Thoracic aorta (tissue), 2 donors: ENCODE measurements at regions not wholly inside any gene's neighbourhood (a gene's known extent, or its start where the extent isn't known, plus 50 kb on each side); places are given as distances from the start of the nearest gene placed in this dataset.

Experiments used
- ATAC-seq: fragments of 150-250 bp; one replicate; pipeline ENCODE4 v1.8.0; 2017; ENCODE audit warnings: low read depth; ENCODE audit not compliant: insufficient number of reproducible peaks, low FRiP score
- DNase-seq: peaks from one replicate; pipeline ENCODE4 v3.0.0-alpha.2; 2020; ENCODE audit warnings: low spot score
- H3K27ac ChIP-seq, 2 donors: fragments of 200-600 bp; sonication (generic); 1 replicate in 1 of 2; 2 replicates in 1 of 2; pipeline ENCODE4 v1.5.1; 2016; ENCODE audit warnings: mild to moderate bottlenecking in 2 of 2, moderate library complexity in 2 of 2
- H3K27me3 ChIP-seq: fragments of 200-600 bp; sonication (generic); replicated peaks from 2 replicates; pipeline ENCODE4 v1.6.0; 2016; ENCODE audit warnings: mild to moderate bottlenecking; ENCODE audit not compliant: insufficient read depth
- H3K36me3 ChIP-seq: fragments of 200-600 bp; sonication (generic); one replicate; pipeline ENCODE4 v1.5.1; 2016
- H3K4me1 ChIP-seq, 2 donors: fragments of 200-600 bp; sonication (generic); 1 replicate in 1 of 2; 2 replicates in 1 of 2; pipeline versions ENCODE4 v1.5.1 to v1.6.0; 2016; ENCODE audit warnings: low read depth in 2 of 2, mild to moderate bottlenecking in 1 of 2; ENCODE audit not compliant: control insufficient read depth in 1 of 2
- H3K4me3 ChIP-seq: fragments of 200-600 bp; sonication (generic); 2 replicates; pipeline ENCODE4 v1.5.1; 2016; ENCODE audit warnings: mild to moderate bottlenecking
- H3K9me3 ChIP-seq: fragments of 200-600 bp; sonication (generic); 2 replicates; pipeline ENCODE4 v1.5.1; 2016
- TF ChIP-seq, protein P1 (sequence below): fragments of 200-600 bp; sonication (generic); IDR thresholded peaks from one replicate; pipeline ENCODE4 v1.5.1; 2019; ENCODE audit warnings: antibody characterized with exemption

DNA sequence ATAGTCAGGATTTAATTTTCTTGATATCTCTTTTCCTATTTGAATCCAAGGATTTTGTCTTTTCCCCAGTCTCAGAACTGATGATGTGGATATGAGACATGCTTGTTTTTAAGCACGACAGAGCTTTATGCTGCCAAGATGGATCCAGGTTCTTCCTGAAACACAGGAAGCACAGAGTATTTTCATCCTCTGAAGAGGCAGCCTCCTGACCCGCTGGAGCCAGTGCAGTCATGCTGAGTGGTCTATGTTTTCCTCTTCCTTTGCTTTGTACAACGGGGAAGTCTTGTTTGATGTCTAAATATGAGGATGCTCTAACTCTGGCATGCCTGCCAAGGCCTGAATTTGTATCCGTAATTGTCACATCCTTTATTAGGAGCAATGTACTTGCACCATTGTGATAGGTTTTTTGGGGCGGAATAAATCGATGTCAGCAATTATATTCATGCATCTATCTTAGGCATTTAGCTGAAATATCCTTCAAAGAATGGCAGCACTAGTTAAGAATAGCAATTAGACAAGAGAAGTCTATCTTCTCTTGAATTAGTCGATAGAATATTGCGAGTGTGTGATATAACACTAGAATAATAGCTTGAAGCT is 407.1 kb upstream of the JAG1 start:
- no peak for DNase-seq
- no peaks in the 10 kb centered on the region for H3K9me3 ChIP-seq
- H3K27me3 ChIP-seq = no peaks in the 10 kb centered on the region
- H3K36me3 ChIP-seq = no peaks in the 10 kb centered on the region
- H3K4me1 ChIP-seq = no peaks in the 10 kb centered on the region
- H3K4me3 ChIP-seq = no peak overlapping the region
- TF ChIP-seq, protein P1, sequence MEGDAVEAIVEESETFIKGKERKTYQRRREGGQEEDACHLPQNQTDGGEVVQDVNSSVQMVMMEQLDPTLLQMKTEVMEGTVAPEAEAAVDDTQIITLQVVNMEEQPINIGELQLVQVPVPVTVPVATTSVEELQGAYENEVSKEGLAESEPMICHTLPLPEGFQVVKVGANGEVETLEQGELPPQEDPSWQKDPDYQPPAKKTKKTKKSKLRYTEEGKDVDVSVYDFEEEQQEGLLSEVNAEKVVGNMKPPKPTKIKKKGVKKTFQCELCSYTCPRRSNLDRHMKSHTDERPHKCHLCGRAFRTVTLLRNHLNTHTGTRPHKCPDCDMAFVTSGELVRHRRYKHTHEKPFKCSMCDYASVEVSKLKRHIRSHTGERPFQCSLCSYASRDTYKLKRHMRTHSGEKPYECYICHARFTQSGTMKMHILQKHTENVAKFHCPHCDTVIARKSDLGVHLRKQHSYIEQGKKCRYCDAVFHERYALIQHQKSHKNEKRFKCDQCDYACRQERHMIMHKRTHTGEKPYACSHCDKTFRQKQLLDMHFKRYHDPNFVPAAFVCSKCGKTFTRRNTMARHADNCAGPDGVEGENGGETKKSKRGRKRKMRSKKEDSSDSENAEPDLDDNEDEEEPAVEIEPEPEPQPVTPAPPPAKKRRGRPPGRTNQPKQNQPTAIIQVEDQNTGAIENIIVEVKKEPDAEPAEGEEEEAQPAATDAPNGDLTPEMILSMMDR = no peak
- no peak overlapping the region for H3K27ac ChIP-seq
- ATAC-seq = no peak

- Histone ChIP-seq H3K4me1 (no peaks in the 10 kb centered on the region), H3K9me3 (no peaks in the 10 kb centered on the region), H3K27me3 (no peaks in the 10 kb centered on the region), H3K4me3 (no peak overlapping the region), H3K36me3 (no peaks in the 10 kb centered on the region), H3K27ac (no peak overlapping the region)
- DNase-seq (no peak), ATAC-seq (no peak)
- TF ChIP-seq, protein P1 = no peak
Observed at GRCh38 chr20:11083841-11084240, 410.0 kb upstream of the JAG1 start.

DNA sequence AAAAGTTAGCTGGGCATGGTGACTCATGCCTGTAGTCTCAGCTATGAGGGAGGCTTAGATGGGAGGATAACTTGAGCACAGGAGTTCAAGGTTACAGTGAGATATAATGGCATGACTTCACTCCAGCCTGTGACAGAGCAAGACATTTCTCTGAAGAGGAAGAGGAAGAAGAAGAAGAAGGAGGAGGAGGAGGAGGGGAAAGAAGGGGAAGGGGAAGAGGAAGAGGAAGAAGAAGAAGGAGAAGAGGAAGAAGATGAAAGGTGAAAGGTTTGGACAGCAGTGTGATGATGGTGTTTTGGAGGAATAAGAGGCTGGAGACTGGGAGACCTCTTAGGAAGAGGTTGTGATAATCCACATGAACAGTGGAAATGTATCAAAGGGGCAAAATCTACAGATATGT is 410.7 kb upstream of the JAG1 start:
- TF ChIP-seq, protein P1 = no peak
- no peaks in the 10 kb centered on the region for H3K4me1 ChIP-seq
- H3K27me3 ChIP-seq = no peaks in the 10 kb centered on the region
- no peak for DNase-seq
- H3K36me3 ChIP-seq = no peaks in the 10 kb centered on the region
- no peak overlapping the region for H3K27ac ChIP-seq
- ATAC-seq = no peak
- no peaks in the 10 kb centered on the region for H3K9me3 ChIP-seq
- no peak overlapping the region for H3K4me3 ChIP-seq

DNA sequence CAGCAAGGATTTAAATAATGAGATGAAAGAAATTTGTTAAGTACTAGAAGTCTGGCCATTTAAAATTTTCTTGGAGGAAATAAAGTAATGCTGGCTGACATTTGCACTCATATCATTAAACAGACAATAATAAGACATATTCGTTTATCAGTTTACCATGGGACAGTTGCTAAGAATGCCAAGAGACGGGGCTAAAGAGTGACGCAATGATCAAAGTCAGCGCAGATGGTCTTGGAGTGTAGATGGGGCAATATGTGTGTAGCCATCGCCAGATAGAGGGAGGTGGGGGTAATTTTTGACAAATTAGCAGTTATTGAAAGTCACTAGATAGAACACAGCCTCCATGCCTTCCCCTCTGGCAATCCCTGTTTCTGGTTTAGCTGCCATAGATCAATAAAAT is 413.2 kb upstream of the JAG1 start:
- no peak overlapping the region for H3K4me3 ChIP-seq
- H3K27me3 ChIP-seq = no peaks in the 10 kb centered on the region
- no peaks in the 10 kb centered on the region for H3K9me3 ChIP-seq
- H3K36me3 ChIP-seq = no peaks in the 10 kb centered on the region
- no peak overlapping the region for H3K27ac ChIP-seq
- DNase-seq = no peak
- H3K4me1 ChIP-seq = no peaks in the 10 kb centered on the region
- ATAC-seq = no peak
- TF ChIP-seq, protein P1 = no peak

- DNase-seq = no peak
Observed at GRCh38 chr20:11090751-11091150, 417.0 kb upstream of the JAG1 start.

More at GRCh38 chr20:11090751-11091150, 417.0 kb upstream of the JAG1 start:
- TF ChIP-seq, protein P1 = no peak
- Histone ChIP-seq H3K27ac (no peak overlapping the region), H3K36me3 (no peaks in the 10 kb centered on the region), H3K4me3 (no peak overlapping the region), H3K9me3 (no peaks in the 10 kb centered on the region), H3K27me3 (no peaks in the 10 kb centered on the region), H3K4me1 (no peaks in the 10 kb centered on the region)
- ATAC-seq = no peak
